Fibroblast of lung (primary cell): ENCODE measurements at regions not wholly inside any gene's neighbourhood (a gene's known extent, or its start where the extent isn't known, plus 50 kb on each side); places are given as distances from the start of the nearest gene placed in this dataset.

ENCODE experiments used
- EZH2 ChIP-seq: IDR thresholded peaks from 2 replicates; pipeline ENCODE4 v1.5.1; 2012; ENCODE audit warnings: low read length, control low read depth, mild to moderate bottlenecking; ENCODE audit errors: missing control alignments
- TF ChIP-seq, protein P1 (sequence below), 2 donors: IDR thresholded peaks in 1 of 2; conservative IDR thresholded peaks in 1 of 2; 1 replicate in 1 of 2; 2 replicates in 1 of 2; pipeline ENCODE4 v1.5.1; 2011 to 2012; ENCODE audit warnings: low read length in 2 of 2, control low read depth in 1 of 2, inconsistent platforms in 1 of 2, low read depth in 1 of 2, mild to moderate bottlenecking in 1 of 2

DNA sequence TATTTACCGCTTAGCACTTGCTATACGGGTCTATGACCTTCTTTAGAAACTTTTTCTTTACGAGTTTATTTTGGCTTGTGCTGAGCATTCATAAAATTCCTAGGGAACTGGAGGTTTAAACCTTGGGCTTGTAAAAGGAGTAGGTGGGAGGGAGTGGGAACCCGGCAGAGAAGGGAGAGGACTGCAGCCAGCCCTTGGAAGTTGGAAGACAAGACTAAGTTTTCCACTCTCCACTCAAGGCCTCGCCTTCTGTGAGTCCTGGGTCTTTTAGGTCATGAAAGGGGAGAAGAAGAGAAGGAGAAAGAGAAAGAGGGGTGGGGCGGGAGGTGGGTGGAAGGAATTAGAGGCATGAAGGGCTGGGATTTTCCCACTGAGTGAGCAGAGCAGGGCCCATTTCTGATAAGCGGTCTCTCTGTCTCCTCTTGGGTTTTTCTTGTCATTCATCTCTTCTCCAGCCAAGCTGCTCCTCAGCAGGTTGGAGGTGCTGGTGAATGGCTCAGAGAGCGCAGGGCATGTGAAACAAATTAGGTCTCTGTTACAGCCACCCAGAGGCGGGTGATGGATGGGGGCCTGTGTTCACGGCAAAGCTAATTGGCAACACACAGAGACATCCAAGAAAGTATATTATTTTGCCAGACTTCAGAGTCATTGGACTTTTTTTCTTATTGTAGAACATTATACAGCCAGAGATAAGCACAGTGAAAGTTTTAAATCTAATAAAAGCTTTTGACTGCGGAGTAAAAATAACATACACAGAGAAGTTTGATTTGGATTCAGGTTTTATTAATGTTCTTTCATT lies 247.3 kb downstream of the FOXD2 start:
- TF ChIP-seq, protein P1, sequence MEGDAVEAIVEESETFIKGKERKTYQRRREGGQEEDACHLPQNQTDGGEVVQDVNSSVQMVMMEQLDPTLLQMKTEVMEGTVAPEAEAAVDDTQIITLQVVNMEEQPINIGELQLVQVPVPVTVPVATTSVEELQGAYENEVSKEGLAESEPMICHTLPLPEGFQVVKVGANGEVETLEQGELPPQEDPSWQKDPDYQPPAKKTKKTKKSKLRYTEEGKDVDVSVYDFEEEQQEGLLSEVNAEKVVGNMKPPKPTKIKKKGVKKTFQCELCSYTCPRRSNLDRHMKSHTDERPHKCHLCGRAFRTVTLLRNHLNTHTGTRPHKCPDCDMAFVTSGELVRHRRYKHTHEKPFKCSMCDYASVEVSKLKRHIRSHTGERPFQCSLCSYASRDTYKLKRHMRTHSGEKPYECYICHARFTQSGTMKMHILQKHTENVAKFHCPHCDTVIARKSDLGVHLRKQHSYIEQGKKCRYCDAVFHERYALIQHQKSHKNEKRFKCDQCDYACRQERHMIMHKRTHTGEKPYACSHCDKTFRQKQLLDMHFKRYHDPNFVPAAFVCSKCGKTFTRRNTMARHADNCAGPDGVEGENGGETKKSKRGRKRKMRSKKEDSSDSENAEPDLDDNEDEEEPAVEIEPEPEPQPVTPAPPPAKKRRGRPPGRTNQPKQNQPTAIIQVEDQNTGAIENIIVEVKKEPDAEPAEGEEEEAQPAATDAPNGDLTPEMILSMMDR (conservative IDR thresholded peaks at IDR 0.05 in 1 of 2, IDR thresholded peaks at IDR 0.05 in 1 of 2; ENCODE audit: low read depth in 1 of 2, low read length in 2 of 2): no peak
- no peak for TF ChIP-seq EZH2
